Gastrocnemius medialis (tissue), 4 donors: ENCODE measurements at regions not wholly inside any gene's neighbourhood (a gene's known extent, or its start where the extent isn't known, plus 50 kb on each side); places are given as distances from the start of the nearest gene placed in this dataset.

Source experiments
- CTCF ChIP-seq, 5 experiments: fragments of 450-650 bp in 3 of 5; fragments of 200-600 bp in 2 of 5; sonication (generic) in 2 of 5; IDR thresholded peaks in 4 of 5; conservative IDR thresholded peaks in 1 of 5; 1 replicate in 4 of 5; 2 replicates in 1 of 5; pipeline ENCODE4 v1.5.1; 2016 to 2019; ENCODE audit warnings: antibody characterized with exemption in 5 of 5, mild to moderate bottlenecking in 3 of 5, moderate library complexity in 3 of 5
- POLR2A ChIP-seq, 2 donors: fragments of 450-650 bp; IDR thresholded peaks; one replicate each; pipeline ENCODE4 v1.6.1; 2017; ENCODE audit warnings: antibody characterized with exemption in 2 of 2, mild to moderate bottlenecking in 2 of 2, moderate library complexity in 2 of 2

GRCh38 chr4:110348711-110349383 is 127.1 kb upstream of the ENPEP start:
- TF ChIP-seq POLR2A (IDR thresholded peaks at IDR 0.05), result no peak
- TF ChIP-seq CTCF (IDR thresholded peaks at IDR 0.05 in 4 of 5, conservative IDR thresholded peaks at IDR 0.05 in 1 of 5), result no peak
